NB4 (cell line): ENCODE measurements at regions not wholly inside any gene's neighbourhood (a gene's known extent, or its start where the extent isn't known, plus 50 kb on each side); places are given as distances from the start of the nearest gene placed in this dataset.
A peak's percentile ranks its signal among the peaks of the same experiment; 100 is the strongest.

Source experiments
- DNase-seq: peaks from one replicate; pipeline ENCODE4 v3.0.0; 2010; ENCODE audit warnings: low read depth
- H3K4me3 ChIP-seq: one replicate; pipeline ENCODE4 v1.5.1; 2011; ENCODE audit warnings: mild to moderate bottlenecking, low read depth, low read length, moderate library complexity
- CTCF ChIP-seq: IDR thresholded peaks from one replicate; pipeline ENCODE4 v1.5.1; 2012; ENCODE audit warnings: low read depth, low read length
- MAX ChIP-seq: IDR thresholded peaks from 2 replicates; pipeline ENCODE4 v1.6.1; 2011; ENCODE audit warnings: low read depth, low read length
- MYC ChIP-seq: IDR thresholded peaks from 2 replicates; pipeline ENCODE4 v1.6.1; 2011; ENCODE audit warnings: low read depth, low read length
- POLR2A ChIP-seq: IDR thresholded peaks from 2 replicates; pipeline ENCODE4 v1.6.1; 2011; ENCODE audit warnings: mild to moderate bottlenecking; ENCODE audit not compliant: insufficient read length; ENCODE audit errors: extremely low read depth

GRCh38 chr6:7000825-7001777, 106.7 kb upstream of the RREB1 start:
- H3K4me3 ChIP-seq: no peak overlapping the region
- DNase-seq: no peak
- TF ChIP-seq CTCF (no peak), MYC (no peak), MAX (no peak), POLR2A (no peak)

- no peak overlapping the region for H3K4me3 ChIP-seq
- no peak for DNase-seq
- TF ChIP-seq MAX (no peak), MYC (no peak), POLR2A (no peak), CTCF (no peak)
These were observed 104.7 kb upstream of the RREB1 start for GRCh38 chr6:7003041-7003440.

- no peak overlapping the region for H3K4me3 ChIP-seq
- peak; percentile 32 for DNase-seq
- TF ChIP-seq MAX (no peak), POLR2A (no peak), CTCF (no peak), MYC (no peak)
These were observed 103.0 kb upstream of the RREB1 start for GRCh38 chr6:7004581-7005297.

- TF ChIP-seq MYC (no peak), MAX (no peak), POLR2A (no peak), CTCF (no peak)
- DNase-seq: no peak
- no peak overlapping the region for H3K4me3 ChIP-seq
These were observed 101.1 kb upstream of the RREB1 start for GRCh38 chr6:7006515-7007191.

GRCh38 chr6:7008451-7008988, 99.2 kb upstream of the RREB1 start:
- TF ChIP-seq MYC (no peak), CTCF (no peak), MAX (no peak), POLR2A (no peak)
- H3K4me3 ChIP-seq: no peak overlapping the region
- no peak for DNase-seq
